ENCODE measurements at regions not wholly inside any gene's neighbourhood (a gene's known extent, or its start where the extent isn't known, plus 50 kb on each side); places are given as distances from the start of the nearest gene placed in this dataset.

DNA sequence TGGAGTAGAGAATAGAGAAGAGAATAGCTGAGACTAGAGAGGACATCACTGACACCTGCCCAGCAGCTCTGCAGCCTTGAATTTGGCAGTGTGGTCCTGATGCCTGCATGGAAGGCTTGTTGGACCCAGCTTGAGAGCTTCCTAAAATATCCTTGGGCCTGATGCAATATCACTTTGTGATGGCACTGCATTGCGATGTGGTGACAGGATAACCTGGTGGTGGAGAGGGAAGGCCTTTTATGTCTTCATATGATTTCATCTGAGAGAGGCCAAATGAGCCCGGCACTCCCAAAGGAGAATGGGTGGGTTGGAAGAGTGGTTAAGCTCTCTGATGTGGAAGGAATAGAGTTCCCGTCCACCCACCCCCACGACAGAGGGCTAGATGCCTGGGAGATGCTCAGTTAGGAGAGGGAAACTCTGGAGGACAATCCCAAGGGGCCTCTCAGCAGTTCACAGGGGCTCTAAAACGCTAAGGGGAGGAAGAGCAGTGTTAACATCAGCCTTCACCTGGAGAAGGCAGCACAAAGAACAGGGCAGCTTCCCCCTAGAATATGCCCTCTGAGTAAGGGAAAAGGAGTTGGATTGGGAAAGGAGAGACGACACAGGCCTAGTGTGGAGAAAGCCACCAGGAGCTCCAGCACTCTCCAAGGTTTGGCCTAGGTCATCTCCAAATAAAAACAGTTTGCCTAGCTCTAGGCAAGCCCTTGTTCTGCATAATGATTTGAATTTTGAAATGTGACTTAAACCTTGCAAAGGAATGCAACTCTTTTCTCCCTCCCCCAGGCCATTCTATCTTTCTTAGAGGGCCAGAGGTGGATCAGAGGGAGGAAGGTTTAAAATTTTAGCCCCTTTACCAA lies 99.8 kb upstream of the SSBP2 start:
- TF ChIP-seq EZH2phosphoT487 (IDR thresholded peaks at IDR 0.05; ENCODE audit: borderline replicate concordance, low read depth) (no peak), SIN3A (IDR thresholded peaks at IDR 0.05; ENCODE audit: borderline replicate concordance, low read depth, low read length) (no peak), JUND (IDR thresholded peaks at IDR 0.05) (no peak), RAD21 (IDR thresholded peaks at IDR 0.05; ENCODE audit: low read length) (no peak)

All from SK-N-SH (cell line).